ENCODE measurements at regions not wholly inside any gene's neighbourhood (a gene's known extent, or its start where the extent isn't known, plus 50 kb on each side); places are given as distances from the start of the nearest gene placed in this dataset.

- no peak for TF ChIP-seq POLR2A (IDR thresholded peaks at IDR 0.05)
- TF ChIP-seq CTCF (IDR thresholded peaks at IDR 0.05): no peak
Measured at GRCh38 chr10:23723796-23724195, 284.9 kb downstream of the OTUD1 start.
